WERI-Rb-1 (cell line): ENCODE measurements at regions not wholly inside any gene's neighbourhood (a gene's known extent, or its start where the extent isn't known, plus 50 kb on each side); places are given as distances from the start of the nearest gene placed in this dataset.

ENCODE experiments used
- DNase-seq: peaks from one replicate; pipeline ENCODE4 v3.0.0-alpha.2; 2020
- H3K27ac ChIP-seq: fragments of 250-450 bp; sonication (Bioruptor Pico); 2 replicates; pipeline ENCODE4 v1.5.1; 2020; ENCODE audit warnings: mild to moderate bottlenecking, moderate library complexity
- H3K27me3 ChIP-seq: fragments of 250-450 bp; sonication (Bioruptor Pico); 2 replicates; pipeline ENCODE4 v1.5.1; 2021; ENCODE audit warnings: mild to moderate bottlenecking, low read depth, moderate library complexity; ENCODE audit not compliant: insufficient read depth, severe bottlenecking
- H3K36me3 ChIP-seq: fragments of 250-450 bp; sonication (Bioruptor Pico); 2 replicates; pipeline ENCODE4 v1.5.1; 2020; ENCODE audit warnings: mild to moderate bottlenecking, moderate library complexity
- H3K4me3 ChIP-seq: 2 replicates; pipeline ENCODE4 v1.5.1; 2011; ENCODE audit warnings: low read depth, mild to moderate bottlenecking, control low read depth, low read length
- H3K9me3 ChIP-seq: fragments of 250-450 bp; sonication (Bioruptor Pico); 2 replicates; pipeline ENCODE4 v1.5.1; 2021; ENCODE audit warnings: mild to moderate bottlenecking, moderate library complexity; ENCODE audit not compliant: severe bottlenecking
- TF ChIP-seq, protein P1 (sequence below): IDR thresholded peaks from 2 replicates; pipeline ENCODE4 v1.5.1; 2011; ENCODE audit warnings: low read depth, mild to moderate bottlenecking, control low read depth, inconsistent platforms, low read length

DNA sequence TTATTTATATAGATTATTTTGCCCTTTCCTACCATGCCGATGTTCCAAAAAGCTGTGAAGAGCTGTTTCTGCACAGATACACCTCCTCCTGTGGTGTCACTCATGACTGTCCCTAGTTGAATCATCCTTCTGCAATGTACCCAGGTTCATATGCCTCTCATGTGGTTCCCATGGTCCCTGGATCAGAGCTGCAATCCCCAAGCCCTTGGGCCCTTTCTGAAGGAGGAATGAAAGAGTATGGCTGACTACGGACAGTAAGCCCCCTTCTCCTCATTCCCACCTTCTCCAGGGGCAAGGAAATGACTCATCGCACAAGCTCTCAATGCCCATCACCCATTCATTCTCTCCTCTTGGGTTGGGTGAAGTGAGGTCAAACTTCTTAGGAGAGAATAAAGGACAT, 63.9 kb upstream of the ACVR1 start:
- Histone ChIP-seq H3K27ac (no peak overlapping the region), H3K27me3 (no peaks in the 10 kb centered on the region), H3K4me3 (no peak overlapping the region), H3K36me3 (no peaks in the 10 kb centered on the region), H3K9me3 (no peaks in the 10 kb centered on the region)
- TF ChIP-seq, protein P1, sequence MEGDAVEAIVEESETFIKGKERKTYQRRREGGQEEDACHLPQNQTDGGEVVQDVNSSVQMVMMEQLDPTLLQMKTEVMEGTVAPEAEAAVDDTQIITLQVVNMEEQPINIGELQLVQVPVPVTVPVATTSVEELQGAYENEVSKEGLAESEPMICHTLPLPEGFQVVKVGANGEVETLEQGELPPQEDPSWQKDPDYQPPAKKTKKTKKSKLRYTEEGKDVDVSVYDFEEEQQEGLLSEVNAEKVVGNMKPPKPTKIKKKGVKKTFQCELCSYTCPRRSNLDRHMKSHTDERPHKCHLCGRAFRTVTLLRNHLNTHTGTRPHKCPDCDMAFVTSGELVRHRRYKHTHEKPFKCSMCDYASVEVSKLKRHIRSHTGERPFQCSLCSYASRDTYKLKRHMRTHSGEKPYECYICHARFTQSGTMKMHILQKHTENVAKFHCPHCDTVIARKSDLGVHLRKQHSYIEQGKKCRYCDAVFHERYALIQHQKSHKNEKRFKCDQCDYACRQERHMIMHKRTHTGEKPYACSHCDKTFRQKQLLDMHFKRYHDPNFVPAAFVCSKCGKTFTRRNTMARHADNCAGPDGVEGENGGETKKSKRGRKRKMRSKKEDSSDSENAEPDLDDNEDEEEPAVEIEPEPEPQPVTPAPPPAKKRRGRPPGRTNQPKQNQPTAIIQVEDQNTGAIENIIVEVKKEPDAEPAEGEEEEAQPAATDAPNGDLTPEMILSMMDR = no peak
- DNase-seq = no peak

GRCh38 chr2:157938556-157938955, 62.4 kb upstream of the ACVR1 start:
- Histone ChIP-seq H3K4me3 (no peak overlapping the region), H3K36me3 (no peaks in the 10 kb centered on the region), H3K27ac (no peak overlapping the region), H3K27me3 (no peaks in the 10 kb centered on the region), H3K9me3 (no peaks in the 10 kb centered on the region)
- TF ChIP-seq, protein P1 = no peak
- no peak for DNase-seq

DNA sequence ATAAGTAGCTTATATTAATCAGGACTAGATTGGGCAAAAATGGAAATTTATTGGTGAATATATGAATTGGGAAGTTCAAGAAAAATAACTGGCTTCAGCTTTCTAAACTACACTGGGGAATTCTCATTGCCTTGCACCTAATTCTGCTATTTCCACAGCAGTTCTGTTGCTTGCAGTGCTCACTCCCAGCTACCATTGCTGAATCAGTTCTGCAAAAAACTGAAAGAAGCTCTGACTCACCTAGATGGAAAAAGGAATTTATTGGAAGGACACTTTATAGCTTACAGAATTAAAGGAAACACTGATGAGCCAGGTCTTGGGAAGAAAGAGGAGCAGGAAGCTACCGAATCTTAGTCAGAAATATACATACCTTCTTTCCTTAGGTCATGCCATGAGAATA, 60.3 kb upstream of the ACVR1 start:
- no peaks in the 10 kb centered on the region for H3K27me3 ChIP-seq
- TF ChIP-seq, protein P1 = no peak

GRCh38 chr2:157935378-157935906, 59.3 kb upstream of the ACVR1 start:
- Histone ChIP-seq H3K36me3 (no peaks in the 10 kb centered on the region), H3K27ac (no peak overlapping the region), H3K9me3 (no peaks in the 10 kb centered on the region), H3K4me3 (no peak overlapping the region), H3K27me3 (no peaks in the 10 kb centered on the region)
- DNase-seq = no peak
- TF ChIP-seq, protein P1 = no peak

More for the DNA sequence above, 60.3 kb upstream of the ACVR1 start:
- no peak for DNase-seq
- Histone ChIP-seq H3K9me3 (no peaks in the 10 kb centered on the region), H3K4me3 (no peak overlapping the region), H3K27ac (no peak overlapping the region), H3K36me3 (no peaks in the 10 kb centered on the region)

GRCh38 chr2:157934684-157935377, 58.7 kb upstream of the ACVR1 start:
- DNase-seq = no peak
- no peaks in the 10 kb centered on the region for H3K27me3 ChIP-seq
- TF ChIP-seq, protein P1 = no peak
- no peak overlapping the region for H3K27ac ChIP-seq
- no peaks in the 10 kb centered on the region for H3K9me3 ChIP-seq
- H3K36me3 ChIP-seq = no peaks in the 10 kb centered on the region
- H3K4me3 ChIP-seq = no peak overlapping the region
